Trophoblast cell (in vitro differentiated cells and primary cell): ENCODE measurements at regions not wholly inside any gene's neighbourhood (a gene's known extent, or its start where the extent isn't known, plus 50 kb on each side); places are given as distances from the start of the nearest gene placed in this dataset.

Experiments
- DNase-seq, 2 donors: peaks; one replicate each; pipeline ENCODE4 v3.0.0-alpha.2; 2016
- H2AFZ ChIP-seq: 2 replicates; pipeline ENCODE4 v1.6.1; 2013; ENCODE audit warnings: low read length, moderate library complexity, mild to moderate bottlenecking; ENCODE audit not compliant: insufficient read depth, poor library complexity
- H2AK5ac ChIP-seq: 2 replicates; pipeline ENCODE4 v1.6.1; 2013; ENCODE audit warnings: mild to moderate bottlenecking, low read length
- H2BK120ac ChIP-seq: 2 replicates; pipeline ENCODE4 v1.6.1; 2013; ENCODE audit warnings: low read length, mild to moderate bottlenecking, moderate library complexity; ENCODE audit not compliant: insufficient read depth, poor library complexity
- H2BK12ac ChIP-seq: 2 replicates; pipeline ENCODE4 v1.6.1; 2013; ENCODE audit warnings: mild to moderate bottlenecking, low read length, moderate library complexity
- H2BK5ac ChIP-seq: 2 replicates; pipeline ENCODE4 v1.6.1; 2013; ENCODE audit warnings: low read length, low read depth, moderate library complexity, mild to moderate bottlenecking; ENCODE audit not compliant: poor library complexity
- H3K14ac ChIP-seq: 2 replicates; pipeline ENCODE4 v1.6.1; 2013; ENCODE audit warnings: mild to moderate bottlenecking, low read length
- H3K18ac ChIP-seq: 2 replicates; pipeline ENCODE4 v1.6.1; 2013; ENCODE audit warnings: mild to moderate bottlenecking, low read length
- H3K23ac ChIP-seq: 2 replicates; pipeline ENCODE4 v1.6.1; 2013; ENCODE audit warnings: low read length
- H3K27ac ChIP-seq: 2 replicates; pipeline ENCODE4 v1.5.1; 2013; ENCODE audit warnings: low read depth, mild to moderate bottlenecking, inconsistent platforms, low read length, moderate library complexity
- H3K27me3 ChIP-seq: 2 replicates; pipeline ENCODE4 v1.6.1; 2013; ENCODE audit warnings: inconsistent platforms, mild to moderate bottlenecking, low read length, moderate library complexity; ENCODE audit not compliant: insufficient read depth
- H3K36me3 ChIP-seq, 2 experiments: 1 replicate in 1 of 2; 2 replicates in 1 of 2; pipeline ENCODE4 v1.6.1; 2013; ENCODE audit warnings: low read length in 2 of 2, mild to moderate bottlenecking in 2 of 2, moderate library complexity in 1 of 2; ENCODE audit not compliant: insufficient read depth in 2 of 2, control insufficient read depth in 1 of 2
- H3K4ac ChIP-seq: 2 replicates; pipeline ENCODE4 v1.6.1; 2013; ENCODE audit warnings: low read depth, mild to moderate bottlenecking, low read length, moderate library complexity
- H3K4me1 ChIP-seq, 2 experiments: 1 replicate in 1 of 2; 2 replicates in 1 of 2; pipeline ENCODE4 v1.6.1; 2013; ENCODE audit warnings: low read length in 2 of 2, mild to moderate bottlenecking in 2 of 2, moderate library complexity in 1 of 2; ENCODE audit not compliant: insufficient read depth in 2 of 2, control insufficient read depth in 1 of 2
- H3K4me2 ChIP-seq: 2 replicates; pipeline ENCODE4 v1.6.1; 2013; ENCODE audit warnings: inconsistent platforms, mild to moderate bottlenecking, low read length, moderate library complexity
- H3K4me3 ChIP-seq: 2 replicates; pipeline ENCODE4 v1.5.1; 2013; ENCODE audit warnings: mild to moderate bottlenecking, low read depth, low read length, inconsistent platforms
- H3K79me1 ChIP-seq: one replicate; pipeline ENCODE4 v1.6.1; 2013; ENCODE audit warnings: low read length
- H3K79me2 ChIP-seq: 2 replicates; pipeline ENCODE4 v1.6.1; 2013; ENCODE audit warnings: low read length, mild to moderate bottlenecking; ENCODE audit not compliant: control insufficient read depth, insufficient read depth, poor library complexity
- H3K9ac ChIP-seq: 2 replicates; pipeline ENCODE4 v1.6.1; 2013; ENCODE audit warnings: mild to moderate bottlenecking, low read length
- H3K9me3 ChIP-seq: 2 replicates; pipeline ENCODE4 v1.6.1; 2013; ENCODE audit warnings: low read depth, mild to moderate bottlenecking, control low read depth, inconsistent platforms, low read length; ENCODE audit not compliant: insufficient read depth
- H4K12ac ChIP-seq: 2 replicates; pipeline ENCODE4 v1.6.1; 2013; ENCODE audit warnings: low read depth, mild to moderate bottlenecking, low read length, moderate library complexity
- H4K8ac ChIP-seq: 2 replicates; pipeline ENCODE4 v1.6.1; 2013; ENCODE audit warnings: low read depth, mild to moderate bottlenecking, low read length, moderate library complexity
- H4K91ac ChIP-seq: one replicate; pipeline ENCODE4 v1.6.1; 2013; ENCODE audit warnings: low read depth, mild to moderate bottlenecking, low read length, moderate library complexity
- WGBS: extraction: QIAGEN DNeasy Blood & Tissue Kit; methylation state at CpG from one replicate; pipeline ENCODE4 v1.1.7; 2013; ENCODE audit warnings: missing lambda C conversion rate; ENCODE audit not compliant: insufficient read length, insufficient coverage; ENCODE audit errors: extremely low coverage; 5-methylcytosine and 5-hydroxymethylcytosine counted together

GRCh38 chr2:117271631-117272030 lies 542.9 kb upstream of the DDX18 start:
- Histone ChIP-seq H2BK120ac (no peak overlapping the region), H3K18ac (no peak overlapping the region), H3K4ac (no peak overlapping the region), H3K4me1 (peaks cover 0 to 4% of the 10 kb centered on the region in 2 experiments), H3K36me3 (no peaks in the 10 kb centered on the region), H3K4me2 (no peak overlapping the region), H3K4me3 (no peak overlapping the region), H3K27ac (no peak overlapping the region), H2BK12ac (no peak overlapping the region), H2AK5ac (no peak overlapping the region), H3K9ac (no peak overlapping the region), H3K23ac (no peak overlapping the region), H3K27me3 (no peaks in the 10 kb centered on the region), H3K9me3 (no peaks in the 10 kb centered on the region), H4K91ac (no peak overlapping the region), H2AFZ (no peak overlapping the region), H4K8ac (no peak overlapping the region), H4K12ac (no peak overlapping the region), H3K79me1 (no peaks in the 10 kb centered on the region), H2BK5ac (no peak overlapping the region), H3K79me2 (no peaks in the 10 kb centered on the region), H3K14ac (no peak overlapping the region)
- no peak for DNase-seq
- WGBS: no CpG with 5 or more reads among the region's 1 CpG

GRCh38 chr2:117273009-117273671 lies 541.4 kb upstream of the DDX18 start:
- H4K12ac ChIP-seq: no peak overlapping the region
- no peak overlapping the region for H2BK5ac ChIP-seq
- H3K36me3 ChIP-seq: no peaks in the 10 kb centered on the region
- H3K79me1 ChIP-seq: no peaks in the 10 kb centered on the region
- no peak overlapping the region for H3K23ac ChIP-seq
- H3K4ac ChIP-seq: no peak overlapping the region
- no peak overlapping the region for H4K91ac ChIP-seq
- peak overlapping the region; percentile 26 for H3K27ac ChIP-seq
- no peak overlapping the region for H3K18ac ChIP-seq
- H3K4me3 ChIP-seq: no peak overlapping the region
- no peak overlapping the region for H2AK5ac ChIP-seq
- H2AFZ ChIP-seq: no peak overlapping the region
- H3K27me3 ChIP-seq: no peaks in the 10 kb centered on the region
- no peaks in the 10 kb centered on the region for H3K9me3 ChIP-seq
- no peak overlapping the region for H3K14ac ChIP-seq
- H4K8ac ChIP-seq: no peak overlapping the region
- peaks cover 0 to 4% of the 10 kb centered on the region in 2 experiments for H3K4me1 ChIP-seq
- H2BK12ac ChIP-seq: no peak overlapping the region
- no peak overlapping the region for H3K4me2 ChIP-seq
- peak in 1 of 2 donors; percentile 19 for DNase-seq
- H3K79me2 ChIP-seq: no peaks in the 10 kb centered on the region
- H2BK120ac ChIP-seq: no peak overlapping the region
- no CpG with 5 or more reads among the region's 6 CpGs for WGBS
- H3K9ac ChIP-seq: no peak overlapping the region

DNA sequence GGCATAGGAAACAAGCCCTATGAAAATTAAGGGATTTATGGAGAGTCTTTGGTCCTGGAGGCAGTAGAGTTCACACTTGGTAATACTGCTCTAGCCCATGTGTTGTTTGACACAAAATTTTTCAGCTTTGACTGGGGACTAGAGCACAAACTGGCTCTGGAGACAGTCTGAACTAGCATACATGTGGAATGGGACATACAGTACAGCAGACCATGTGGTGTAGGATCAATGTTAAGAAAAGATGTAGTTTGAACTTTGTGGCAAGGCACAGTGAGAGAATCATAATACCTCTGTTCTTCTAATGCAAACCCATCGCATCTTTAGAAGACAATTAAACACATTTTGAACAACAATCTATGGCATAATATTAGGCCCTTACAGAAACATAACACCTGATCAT lies 521.5 kb upstream of the DDX18 start:
- no peak overlapping the region for H3K23ac ChIP-seq
- no peak overlapping the region for H2BK120ac ChIP-seq
- DNase-seq: no peak
- H3K4me1 ChIP-seq: no peaks in the 10 kb centered on the region
- no peak overlapping the region for H3K27ac ChIP-seq
- no peak overlapping the region for H3K9ac ChIP-seq
- no peak overlapping the region for H3K4me3 ChIP-seq
- H3K36me3 ChIP-seq: no peaks in the 10 kb centered on the region
- no peak overlapping the region for H3K4me2 ChIP-seq
- H2AK5ac ChIP-seq: no peak overlapping the region
- H4K12ac ChIP-seq: no peak overlapping the region
- no peak overlapping the region for H2BK5ac ChIP-seq
- H3K4ac ChIP-seq: no peak overlapping the region
- H3K79me2 ChIP-seq: no peaks in the 10 kb centered on the region
- no peak overlapping the region for H3K14ac ChIP-seq
- no CpG with 5 or more reads among the region's 1 CpG for WGBS
- no peak overlapping the region for H2AFZ ChIP-seq
- no peaks in the 10 kb centered on the region for H3K9me3 ChIP-seq
- H3K27me3 ChIP-seq: no peaks in the 10 kb centered on the region
- H4K91ac ChIP-seq: no peak overlapping the region
- no peak overlapping the region for H3K18ac ChIP-seq
- H2BK12ac ChIP-seq: no peak overlapping the region
- H3K79me1 ChIP-seq: no peaks in the 10 kb centered on the region
- no peak overlapping the region for H4K8ac ChIP-seq

DNA sequence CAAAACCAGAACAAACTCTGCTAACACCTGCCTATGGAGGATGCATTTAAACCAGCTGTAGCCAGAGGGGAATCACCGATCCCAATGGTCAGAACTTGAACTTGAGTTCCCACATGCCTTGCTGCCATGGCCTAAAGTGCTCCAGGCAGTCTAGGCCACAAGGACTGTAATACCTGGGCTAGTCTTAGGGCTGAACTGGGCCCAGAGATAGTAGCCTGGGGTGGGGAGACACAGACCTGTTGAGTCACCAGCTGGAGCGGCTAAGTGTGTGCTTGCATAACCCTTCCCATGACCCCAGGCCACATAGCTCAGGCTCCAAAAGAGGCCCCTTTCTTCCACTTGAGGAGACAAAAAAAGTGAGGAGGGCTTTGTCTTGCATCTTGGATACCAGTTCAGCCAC lies 515.0 kb upstream of the DDX18 start:
- H2BK120ac ChIP-seq: no peak overlapping the region
- DNase-seq: peak; percentile 46 to 75
- H2AFZ ChIP-seq: no peak overlapping the region
- H2BK12ac ChIP-seq: no peak overlapping the region
- H3K4ac ChIP-seq: no peak overlapping the region
- H3K27ac ChIP-seq: no peak overlapping the region
- no peak overlapping the region for H3K23ac ChIP-seq
- H4K91ac ChIP-seq: no peak overlapping the region
- H4K12ac ChIP-seq: no peak overlapping the region
- H3K79me2 ChIP-seq: no peaks in the 10 kb centered on the region
- H3K4me1 ChIP-seq: peaks cover 2 to 3% of the 10 kb centered on the region in 2 experiments
- H3K79me1 ChIP-seq: no peaks in the 10 kb centered on the region
- no peak overlapping the region for H3K9ac ChIP-seq
- no peaks in the 10 kb centered on the region for H3K36me3 ChIP-seq
- no peak overlapping the region for H2BK5ac ChIP-seq
- no peaks in the 10 kb centered on the region for H3K27me3 ChIP-seq
- no CpG with 5 or more reads among the region's 2 CpGs for WGBS
- H3K9me3 ChIP-seq: no peaks in the 10 kb centered on the region
- no peak overlapping the region for H3K4me2 ChIP-seq
- H2AK5ac ChIP-seq: no peak overlapping the region
- no peak overlapping the region for H3K14ac ChIP-seq
- no peak overlapping the region for H4K8ac ChIP-seq
- H3K4me3 ChIP-seq: no peak overlapping the region
- H3K18ac ChIP-seq: no peak overlapping the region
